HepG2 (cell line): ENCODE measurements at regions not wholly inside any gene's neighbourhood (a gene's known extent, or its start where the extent isn't known, plus 50 kb on each side); places are given as distances from the start of the nearest gene placed in this dataset.

Source experiments
- BCL3 ChIP-seq: sonication (generic); formaldehyde crosslinking; IDR thresholded peaks from 2 replicates; pipeline ENCODE4 v1.5.1; 2020; ENCODE audit warnings: mild to moderate bottlenecking, missing genetic modification reagents, moderate library complexity
- FIP1L1 ChIP-seq: fragments of 200-400 bp; formaldehyde crosslinking; IDR thresholded peaks from 2 replicates; pipeline ENCODE4 v1.6.1; 2018; ENCODE audit warnings: low read depth, mild to moderate bottlenecking, low read length, moderate library complexity, borderline replicate concordance; ENCODE audit not compliant: insufficient read depth
- FOXC1 ChIP-seq: sonication (generic); formaldehyde crosslinking; IDR thresholded peaks from 2 replicates; pipeline ENCODE4 v1.8.0; 2022; ENCODE audit warnings: mild to moderate bottlenecking, missing genetic modification reagents, borderline replicate concordance
- FOXP4 ChIP-seq: sonication (generic); formaldehyde crosslinking; IDR thresholded peaks from 2 replicates; pipeline ENCODE4 v1.4.0; 2020; ENCODE audit warnings: missing genetic modification reagents
- HDAC1 ChIP-seq: sonication (generic); formaldehyde crosslinking; IDR thresholded peaks from 2 replicates; pipeline ENCODE4 v1.5.1; 2020; ENCODE audit warnings: mild to moderate bottlenecking, missing genetic modification reagents
- HHEX ChIP-seq: IDR thresholded peaks from 2 replicates; pipeline ENCODE4 v1.6.1; 2016; ENCODE audit warnings: control low read depth
- KDM5B ChIP-seq: sonication (generic); formaldehyde crosslinking; IDR thresholded peaks from 2 replicates; pipeline ENCODE4 v1.4.0; 2020; ENCODE audit warnings: missing genetic modification reagents, mild to moderate bottlenecking, borderline replicate concordance
- NFYB ChIP-seq: sonication (generic); formaldehyde crosslinking; IDR thresholded peaks from 2 replicates; pipeline ENCODE4 v1.4.0; 2020; ENCODE audit warnings: missing genetic modification reagents
- PPARG ChIP-seq: conservative IDR thresholded peaks from 2 replicates; pipeline ENCODE4 v1.6.1; 2016; ENCODE audit warnings: missing biosample characterization, missing genetic modification reagents
- SMAD9 ChIP-seq: sonication (generic); formaldehyde crosslinking; IDR thresholded peaks from 2 replicates; pipeline ENCODE4 v1.5.1; 2020; ENCODE audit warnings: mild to moderate bottlenecking, missing genetic modification reagents
- ZBTB1 ChIP-seq: sonication (generic); formaldehyde crosslinking; IDR thresholded peaks from 2 replicates; pipeline ENCODE4 v1.4.0; 2020; ENCODE audit warnings: missing genetic modification reagents, borderline replicate concordance
- ZC3H13 ChIP-seq: sonication (generic); formaldehyde crosslinking; IDR thresholded peaks from 2 replicates; pipeline ENCODE4 v1.8.1; 2023; ENCODE audit warnings: mild to moderate bottlenecking, missing genetic modification reagents, moderate library complexity
- ZFP41 ChIP-seq: sonication (generic); formaldehyde crosslinking; IDR thresholded peaks from 2 replicates; pipeline ENCODE4 v1.4.0; 2020; ENCODE audit warnings: mild to moderate bottlenecking, missing genetic modification reagents, borderline replicate concordance
- ZNF17 ChIP-seq: sonication (generic); formaldehyde crosslinking; IDR thresholded peaks from 2 replicates; pipeline ENCODE4 v1.5.0; 2020; ENCODE audit warnings: mild to moderate bottlenecking, missing genetic modification reagents
- ZNF354B ChIP-seq: sonication (generic); formaldehyde crosslinking; IDR thresholded peaks from 2 replicates; pipeline ENCODE4 v1.8.0; 2022; ENCODE audit warnings: mild to moderate bottlenecking, missing genetic modification reagents
- ZNF652 ChIP-seq: IDR thresholded peaks from 2 replicates; pipeline ENCODE4 v1.6.1; 2016; ENCODE audit warnings: low read depth, borderline replicate concordance
- ZNF670 ChIP-seq: sonication (generic); formaldehyde crosslinking; IDR thresholded peaks from 2 replicates; pipeline ENCODE4 v1.8.0; 2022; ENCODE audit warnings: mild to moderate bottlenecking, missing genetic modification reagents, borderline replicate concordance
- ZNF75D ChIP-seq: sonication (generic); formaldehyde crosslinking; IDR thresholded peaks from 2 replicates; pipeline ENCODE4 v1.8.1; 2023; ENCODE audit warnings: missing genetic modification reagents, mild to moderate bottlenecking, borderline replicate concordance
- ZNF839 ChIP-seq: sonication (generic); formaldehyde crosslinking; IDR thresholded peaks from 2 replicates; pipeline ENCODE4 v1.4.0; 2020; ENCODE audit warnings: missing genetic modification reagents, mild to moderate bottlenecking, borderline replicate concordance
- ZSCAN5A ChIP-seq: sonication (generic); formaldehyde crosslinking; IDR thresholded peaks from 2 replicates; pipeline ENCODE4 v1.8.0; 2022; ENCODE audit warnings: mild to moderate bottlenecking, missing genetic modification reagents, borderline replicate concordance
- TF ChIP-seq, protein P1 (sequence below): sonication (generic); formaldehyde crosslinking; IDR thresholded peaks from 2 replicates; pipeline ENCODE4 v1.5.0; 2020; ENCODE audit warnings: missing genetic modification reagents, mild to moderate bottlenecking, borderline replicate concordance
- TF ChIP-seq, protein P2 (sequence below): sonication (generic); formaldehyde crosslinking; IDR thresholded peaks from 2 replicates; pipeline ENCODE4 v1.5.0; 2020; ENCODE audit warnings: missing genetic modification reagents

GRCh38 chr2:100742277-100743254 lies 77.4 kb upstream of the NPAS2 start (continued):
- TF ChIP-seq ZNF75D (no peak), ZC3H13 (no peak), ZSCAN5A (CRISPR knock-in tag) (no peak), ZNF354B (CRISPR knock-in tag) (no peak), SMAD9 (CRISPR knock-in tag) (no peak), KDM5B (CRISPR knock-in tag) (no peak), ZFP41 (CRISPR knock-in tag) (no peak), FOXP4 (peak; percentile 73), HDAC1 (CRISPR knock-in tag) (no peak), ZBTB1 (no peak), NFYB (no peak), BCL3 (CRISPR knock-in tag) (no peak), FIP1L1 (no peak), FOXC1 (CRISPR knock-in tag) (no peak), ZNF670 (no peak), PPARG (0 out of 2 replicates have a peak, but pooled peaks have one; percentile 23), ZNF652 (CRISPR knock-in tag) (no peak), ZNF17 (CRISPR knock-in tag) (no peak), HHEX (CRISPR knock-in tag) (no peak), ZNF839 (no peak)
- TF ChIP-seq, protein P1, sequence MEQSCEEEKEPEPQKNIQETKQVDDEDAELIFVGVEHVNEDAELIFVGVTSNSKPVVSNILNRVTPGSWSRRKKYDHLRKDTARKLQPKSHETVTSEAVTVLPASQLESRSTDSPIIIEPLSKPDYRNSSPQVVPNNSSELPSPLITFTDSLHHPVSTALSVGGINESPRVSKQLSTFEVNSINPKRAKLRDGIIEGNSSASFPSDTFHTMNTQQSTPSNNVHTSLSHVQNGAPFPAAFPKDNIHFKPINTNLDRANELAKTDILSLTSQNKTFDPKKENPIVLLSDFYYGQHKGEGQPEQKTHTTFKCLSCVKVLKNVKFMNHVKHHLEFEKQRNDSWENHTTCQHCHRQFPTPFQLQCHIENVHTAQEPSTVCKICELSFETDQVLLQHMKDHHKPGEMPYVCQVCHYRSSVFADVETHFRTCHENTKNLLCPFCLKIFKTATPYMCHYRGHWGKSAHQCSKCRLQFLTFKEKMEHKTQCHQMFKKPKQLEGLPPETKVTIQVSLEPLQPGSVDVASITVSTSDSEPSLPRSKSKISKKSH (CRISPR knock-in tag): no peak
- TF ChIP-seq, protein P2, sequence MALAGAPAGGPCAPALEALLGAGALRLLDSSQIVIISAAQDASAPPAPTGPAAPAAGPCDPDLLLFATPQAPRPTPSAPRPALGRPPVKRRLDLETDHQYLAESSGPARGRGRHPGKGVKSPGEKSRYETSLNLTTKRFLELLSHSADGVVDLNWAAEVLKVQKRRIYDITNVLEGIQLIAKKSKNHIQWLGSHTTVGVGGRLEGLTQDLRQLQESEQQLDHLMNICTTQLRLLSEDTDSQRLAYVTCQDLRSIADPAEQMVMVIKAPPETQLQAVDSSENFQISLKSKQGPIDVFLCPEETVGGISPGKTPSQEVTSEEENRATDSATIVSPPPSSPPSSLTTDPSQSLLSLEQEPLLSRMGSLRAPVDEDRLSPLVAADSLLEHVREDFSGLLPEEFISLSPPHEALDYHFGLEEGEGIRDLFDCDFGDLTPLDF: no peak
